ENCODE measurements at regions not wholly inside any gene's neighbourhood (a gene's known extent, or its start where the extent isn't known, plus 50 kb on each side); places are given as distances from the start of the nearest gene placed in this dataset.
"Not testable (repeated sequence)": the region's sequence is repeated elsewhere in the genome, so short reads cannot be mapped to it uniquely, and the experiment has no call there.

DNA sequence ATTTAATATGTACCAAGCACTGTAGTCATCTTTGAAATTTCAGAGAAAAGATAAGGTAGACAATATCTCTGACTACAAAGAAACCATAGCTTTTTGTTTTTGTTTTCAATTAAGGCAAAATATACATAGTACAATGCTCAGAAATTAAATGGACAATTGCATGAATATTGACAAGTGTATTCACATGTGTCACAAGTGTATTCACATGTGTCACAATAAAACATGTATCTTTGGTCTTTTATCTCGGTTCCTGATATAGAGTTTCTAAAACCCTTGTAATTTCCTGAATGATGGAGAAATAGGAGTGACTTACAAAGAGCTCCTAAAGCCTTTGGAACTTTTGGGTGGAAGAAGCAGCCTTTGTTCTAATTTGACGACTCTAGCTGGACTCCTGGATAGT, 756.4 kb downstream of the EPHA4 start:
- Mint-ChIP-seq H3K4me1 (ENCODE audit: low read depth) (no peaks in the 10 kb centered on the region), H3K36me3 (ENCODE audit: low read depth) (no peaks in the 10 kb centered on the region), H3K27ac (no peak overlapping the region), H3K27me3 (ENCODE audit: low read depth) (no peaks in the 10 kb centered on the region), H3K4me3 (no peak overlapping the region), H3K9me3 (no peaks in the 10 kb centered on the region)
- no peak for DNase-seq (ENCODE audit: low spot score)

DNA sequence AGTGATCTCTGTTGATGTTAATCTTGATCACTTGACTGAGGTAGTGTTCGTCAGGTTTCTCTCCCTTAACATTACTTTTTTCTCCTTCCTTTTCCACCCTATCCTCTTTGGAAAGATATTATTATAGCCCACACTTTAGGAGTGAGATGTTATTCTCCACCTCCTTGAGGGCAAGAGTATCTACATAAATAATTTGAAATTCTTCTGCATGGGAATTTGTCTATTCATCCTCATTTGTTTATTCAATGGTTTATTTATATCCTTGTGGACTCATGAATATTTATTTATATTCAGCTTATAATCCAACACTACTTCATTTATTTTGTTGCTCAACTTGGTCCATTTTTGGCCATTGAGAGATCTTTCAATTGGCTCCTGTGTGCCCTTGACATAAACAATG, 750.4 kb downstream of the EPHA4 start:
- Mint-ChIP-seq H3K27me3 (ENCODE audit: low read depth) (no peaks in the 10 kb centered on the region), H3K27ac (no peak overlapping the region), H3K36me3 (ENCODE audit: low read depth) (no peaks in the 10 kb centered on the region), H3K4me3 (no peak overlapping the region), H3K9me3 (no peaks in the 10 kb centered on the region), H3K4me1 (ENCODE audit: low read depth) (no peaks in the 10 kb centered on the region)
- no peak for DNase-seq (ENCODE audit: low spot score)

DNA sequence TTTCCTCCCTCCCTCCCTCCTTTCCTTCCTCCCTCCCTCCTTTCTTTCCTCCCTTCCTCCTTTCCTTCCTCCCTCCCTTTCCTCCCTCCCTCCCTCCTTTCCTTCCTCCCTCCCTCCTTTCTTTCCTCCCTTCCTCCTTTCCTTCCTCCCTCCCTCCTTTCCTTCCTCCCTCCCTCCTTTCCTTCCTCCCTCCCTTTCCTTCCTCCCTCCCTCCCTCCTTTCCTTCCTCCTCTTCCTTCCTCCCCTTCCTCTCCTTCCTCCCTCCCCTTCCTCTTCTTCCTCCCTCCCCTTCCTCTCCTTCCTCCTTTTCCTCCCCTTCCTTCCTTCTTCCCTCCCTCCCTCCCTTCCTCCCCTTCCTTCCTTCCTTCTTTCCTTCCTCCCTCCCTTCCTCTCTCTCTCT, 748.5 kb downstream of the EPHA4 start:
- H3K36me3 Mint-ChIP-seq (ENCODE audit: low read depth); H3K4me1 Mint-ChIP-seq (ENCODE audit: low read depth); H3K4me3 Mint-ChIP-seq; DNase-seq (ENCODE audit: low spot score); H3K27ac Mint-ChIP-seq; H3K27me3 Mint-ChIP-seq (ENCODE audit: low read depth); H3K9me3 Mint-ChIP-seq: not testable (repeated sequence)

DNA sequence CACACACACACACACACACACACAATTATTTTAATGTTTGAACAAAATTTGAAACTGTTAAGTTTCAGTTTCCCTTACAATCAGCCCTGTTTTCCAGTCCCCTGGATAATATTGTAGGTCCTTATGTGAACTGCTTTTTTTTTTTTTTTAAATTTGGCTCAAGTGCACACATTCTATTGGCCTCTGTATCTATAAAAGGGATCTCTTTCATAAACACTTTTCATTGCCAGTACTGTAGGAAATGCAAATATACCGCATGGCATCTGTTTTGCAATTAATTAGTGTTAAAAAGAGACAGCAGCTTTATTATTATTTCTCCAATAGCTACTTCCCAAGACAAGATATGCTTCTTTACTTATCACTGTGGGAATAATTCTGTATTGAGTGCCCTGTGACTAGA, 738.7 kb downstream of the EPHA4 start:
- Mint-ChIP-seq H3K4me1 (ENCODE audit: low read depth) (no peaks in the 10 kb centered on the region), H3K9me3 (no peaks in the 10 kb centered on the region), H3K4me3 (no peak overlapping the region), H3K27ac (no peak overlapping the region), H3K27me3 (ENCODE audit: low read depth) (no peaks in the 10 kb centered on the region), H3K36me3 (ENCODE audit: low read depth) (no peaks in the 10 kb centered on the region)
- no peak for DNase-seq (ENCODE audit: low spot score)

DNA sequence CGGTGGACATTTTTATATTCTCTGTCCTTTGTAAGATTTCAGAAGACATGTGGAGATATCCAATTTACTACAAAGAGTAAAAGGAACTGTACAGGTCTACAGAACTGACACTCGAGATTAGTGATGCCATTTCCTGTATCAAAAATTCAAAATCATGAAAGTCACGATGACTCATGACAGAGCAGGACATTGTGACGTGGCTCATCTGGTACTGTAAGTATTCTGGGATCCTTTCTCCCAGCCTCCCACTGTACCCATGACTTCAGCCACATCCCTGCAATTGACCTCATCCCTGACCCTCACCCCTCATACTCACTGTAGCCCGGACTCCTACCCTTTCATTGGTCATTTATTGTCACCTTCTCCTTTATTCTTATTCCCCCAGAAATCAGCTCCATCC, 736.5 kb downstream of the EPHA4 start:
- H3K36me3 Mint-ChIP-seq (ENCODE audit: low read depth), result no peaks in the 10 kb centered on the region
- H3K9me3 Mint-ChIP-seq, result no peaks in the 10 kb centered on the region
- H3K4me3 Mint-ChIP-seq, result no peak overlapping the region
- no peaks in the 10 kb centered on the region for H3K4me1 Mint-ChIP-seq (ENCODE audit: low read depth)
- H3K27me3 Mint-ChIP-seq (ENCODE audit: low read depth), result no peaks in the 10 kb centered on the region
- no peak for DNase-seq (ENCODE audit: low spot score)
- H3K27ac Mint-ChIP-seq, result no peak overlapping the region

DNA sequence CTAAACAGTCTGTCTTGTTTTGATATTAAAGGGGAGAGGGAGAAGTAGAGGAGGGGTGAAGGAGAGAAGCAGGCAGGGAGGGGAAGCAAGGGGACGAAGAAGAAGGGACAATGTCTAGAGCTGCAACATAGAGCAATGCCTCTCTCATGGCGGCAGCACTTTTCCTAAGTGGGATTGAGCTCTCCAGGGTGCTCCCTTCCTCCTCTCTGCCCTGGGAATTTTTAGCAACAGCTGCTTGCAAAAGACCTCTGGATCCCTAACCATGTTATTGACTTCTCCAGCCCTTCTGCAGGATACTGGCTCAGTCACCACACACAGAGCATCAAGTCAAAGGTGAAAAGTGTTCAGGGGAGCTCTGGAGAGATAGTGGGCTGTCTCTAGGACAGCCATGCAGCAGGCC, 734.9 kb downstream of the EPHA4 start:
- H3K4me1 Mint-ChIP-seq (ENCODE audit: low read depth), result no peaks in the 10 kb centered on the region
- no peak overlapping the region for H3K4me3 Mint-ChIP-seq
- DNase-seq (ENCODE audit: low spot score), result no peak
- H3K36me3 Mint-ChIP-seq (ENCODE audit: low read depth), result no peaks in the 10 kb centered on the region
- no peaks in the 10 kb centered on the region for H3K27me3 Mint-ChIP-seq (ENCODE audit: low read depth)
- H3K27ac Mint-ChIP-seq, result no peak overlapping the region
- H3K9me3 Mint-ChIP-seq, result no peaks in the 10 kb centered on the region

DNA sequence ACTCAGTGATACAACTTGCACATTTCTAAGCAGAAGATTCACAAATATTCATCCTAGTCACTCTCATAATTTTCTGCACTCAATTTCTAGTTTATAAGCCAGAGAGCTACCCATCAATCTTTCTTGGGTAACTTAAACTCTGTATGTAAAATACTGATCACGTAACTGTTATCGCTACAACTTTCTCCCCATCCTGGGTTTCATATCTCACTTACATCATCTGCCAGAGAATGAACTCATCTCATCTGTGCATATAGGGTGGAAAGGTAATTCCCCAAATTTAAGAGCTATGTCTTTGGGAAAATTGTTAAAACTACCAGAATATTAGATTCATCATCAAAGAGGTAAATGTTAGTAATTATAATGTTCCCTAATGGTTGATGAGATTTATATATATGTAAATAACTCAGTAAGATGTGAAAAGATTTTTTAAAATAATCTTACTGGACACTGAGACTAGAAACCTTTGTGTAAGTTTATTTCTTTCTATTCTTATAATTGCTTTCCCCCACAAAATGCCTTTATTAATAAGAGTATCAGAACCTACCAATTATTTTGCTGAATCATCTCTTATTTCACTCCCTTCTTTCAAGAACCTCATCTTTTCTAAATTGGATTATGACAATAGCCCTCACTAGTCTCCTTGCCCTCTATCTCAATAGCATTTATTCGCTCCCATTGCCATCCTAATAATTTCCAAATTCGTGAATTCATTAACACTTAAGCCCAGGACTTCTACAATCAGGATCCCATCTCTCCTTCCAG, 729.0 kb downstream of the EPHA4 start:
- Mint-ChIP-seq H3K27ac (no peak overlapping the region), H3K9me3 (no peaks in the 10 kb centered on the region)

DNA sequence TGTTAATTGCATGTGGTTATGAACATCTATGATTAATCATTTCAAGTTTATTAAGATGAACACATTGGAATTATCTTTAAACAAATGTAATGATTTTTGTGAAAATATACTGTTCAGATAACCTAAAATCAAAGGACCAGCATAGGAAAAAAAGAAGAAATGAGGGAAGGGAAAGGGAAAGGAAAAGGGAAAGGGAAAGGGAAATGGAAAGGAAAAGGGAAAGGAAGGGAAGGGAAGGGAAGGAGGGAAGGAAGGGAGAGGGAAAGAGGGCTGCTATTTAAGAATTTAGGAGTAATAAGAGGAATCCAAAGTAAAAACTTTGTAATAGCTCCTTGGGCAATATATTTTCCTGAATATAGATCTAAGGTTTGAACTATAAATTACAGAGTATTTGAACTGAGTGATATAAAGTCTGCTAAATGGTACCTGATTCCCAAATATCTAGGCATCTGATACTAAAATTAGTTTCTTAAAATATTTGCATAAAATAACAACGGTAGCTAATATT, 726.3 kb downstream of the EPHA4 start:
- Mint-ChIP-seq H3K4me1 (ENCODE audit: low read depth) (no peaks in the 10 kb centered on the region), H3K27ac (no peak overlapping the region), H3K27me3 (ENCODE audit: low read depth) (no peaks in the 10 kb centered on the region), H3K36me3 (ENCODE audit: low read depth) (no peaks in the 10 kb centered on the region), H3K9me3 (no peaks in the 10 kb centered on the region), H3K4me3 (no peak overlapping the region)
- no peak for DNase-seq (ENCODE audit: low spot score)

More for the DNA sequence above, 729.0 kb downstream of the EPHA4 start:
- H3K4me3 Mint-ChIP-seq, result no peak overlapping the region
- H3K36me3 Mint-ChIP-seq (ENCODE audit: low read depth), result no peaks in the 10 kb centered on the region
- H3K27me3 Mint-ChIP-seq (ENCODE audit: low read depth), result no peaks in the 10 kb centered on the region
- H3K4me1 Mint-ChIP-seq (ENCODE audit: low read depth), result no peaks in the 10 kb centered on the region
- no peak for DNase-seq (ENCODE audit: low spot score)

DNA sequence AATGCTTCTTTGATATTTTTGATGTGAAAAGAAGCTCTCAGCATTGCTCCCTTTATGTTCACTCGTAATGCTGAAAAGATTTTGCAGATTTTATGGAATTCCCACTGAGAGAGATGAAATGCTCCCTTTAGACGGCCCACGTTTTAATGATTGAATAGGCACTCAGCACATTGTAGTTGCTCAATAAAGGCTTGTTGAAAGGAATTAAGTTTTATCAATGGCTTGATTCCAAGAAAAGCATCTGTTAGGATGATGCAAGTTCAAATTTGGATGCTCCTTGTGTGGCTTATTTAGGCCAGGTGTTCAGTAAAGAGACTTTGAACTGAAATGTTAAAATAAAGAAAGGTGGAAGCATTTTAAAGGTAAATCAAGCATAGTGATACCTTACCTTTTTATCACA, 725.1 kb downstream of the EPHA4 start:
- Mint-ChIP-seq H3K36me3 (ENCODE audit: low read depth) (no peaks in the 10 kb centered on the region), H3K27ac (no peak overlapping the region), H3K4me3 (no peak overlapping the region), H3K9me3 (no peaks in the 10 kb centered on the region), H3K27me3 (ENCODE audit: low read depth) (no peaks in the 10 kb centered on the region), H3K4me1 (ENCODE audit: low read depth) (no peaks in the 10 kb centered on the region)
- no peak for DNase-seq (ENCODE audit: low spot score)

DNA sequence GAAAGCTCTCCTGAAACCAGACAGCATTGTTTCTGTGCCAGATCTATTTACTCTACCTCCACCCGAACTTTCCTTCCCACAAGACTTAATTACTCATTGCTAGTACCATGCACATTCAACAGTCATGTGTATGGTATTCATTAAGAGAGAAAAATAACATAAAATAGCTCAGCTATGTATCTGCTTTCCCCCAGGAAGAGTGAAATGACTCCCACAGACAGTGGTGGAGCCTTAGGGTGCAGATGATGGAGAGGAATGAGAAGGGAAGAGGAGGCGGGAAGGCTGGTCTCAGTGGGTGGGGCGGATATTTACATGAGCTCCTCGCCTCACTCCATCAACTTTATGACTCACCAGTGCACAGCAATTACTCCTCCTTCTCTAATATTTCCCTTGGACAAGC, 724.5 kb downstream of the EPHA4 start:
- Mint-ChIP-seq H3K36me3 (ENCODE audit: low read depth) (no peaks in the 10 kb centered on the region), H3K4me1 (ENCODE audit: low read depth) (no peaks in the 10 kb centered on the region), H3K27me3 (ENCODE audit: low read depth) (no peaks in the 10 kb centered on the region), H3K4me3 (no peak overlapping the region), H3K27ac (no peak overlapping the region), H3K9me3 (no peaks in the 10 kb centered on the region)
- no peak for DNase-seq (ENCODE audit: low spot score)

DNA sequence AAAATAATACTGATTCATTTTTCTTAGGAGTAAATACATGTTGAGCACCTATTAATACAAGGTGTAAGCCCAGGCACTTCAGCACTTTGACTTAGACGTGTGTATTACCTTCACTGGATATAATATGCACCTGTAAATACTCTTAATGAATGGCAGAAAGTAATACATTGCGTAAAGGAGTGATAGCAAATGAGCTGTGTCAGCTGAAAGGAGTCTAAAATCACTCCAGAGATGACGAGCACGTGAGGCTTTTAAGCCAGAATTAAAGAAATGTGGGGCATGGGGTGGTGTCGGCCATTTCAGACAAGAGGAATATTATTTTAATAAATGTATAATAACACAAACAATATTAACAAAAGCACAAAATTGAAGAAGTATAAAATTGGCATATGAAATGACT, 722.7 kb downstream of the EPHA4 start:
- Mint-ChIP-seq H3K9me3 (no peaks in the 10 kb centered on the region), H3K27me3 (ENCODE audit: low read depth) (no peaks in the 10 kb centered on the region), H3K4me3 (no peak overlapping the region), H3K27ac (no peak overlapping the region), H3K36me3 (ENCODE audit: low read depth) (no peaks in the 10 kb centered on the region), H3K4me1 (ENCODE audit: low read depth) (no peaks in the 10 kb centered on the region)
- DNase-seq (ENCODE audit: low spot score), result no peak

DNA sequence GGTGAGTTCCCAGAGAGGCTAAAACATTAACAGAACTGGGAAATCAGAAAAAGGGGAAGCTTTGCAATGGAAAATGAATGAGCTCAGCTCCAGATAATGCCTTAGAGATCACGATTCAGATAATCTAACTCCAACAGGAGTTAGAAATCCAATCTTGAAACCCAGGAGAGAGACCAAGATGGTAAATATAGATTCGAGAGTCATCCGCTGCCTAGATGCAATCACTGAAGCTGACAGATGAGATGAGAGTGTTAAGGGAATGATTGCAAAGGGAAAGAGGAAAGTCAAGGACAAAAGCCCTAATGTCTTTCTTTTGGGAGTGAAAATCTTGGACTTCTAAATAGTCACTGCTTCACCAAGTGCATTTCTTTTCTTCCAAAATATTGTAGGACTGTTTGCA, 722.0 kb downstream of the EPHA4 start:
- Mint-ChIP-seq H3K4me1 (ENCODE audit: low read depth) (no peaks in the 10 kb centered on the region), H3K27ac (no peak overlapping the region), H3K9me3 (no peaks in the 10 kb centered on the region), H3K36me3 (ENCODE audit: low read depth) (no peaks in the 10 kb centered on the region), H3K27me3 (ENCODE audit: low read depth) (no peaks in the 10 kb centered on the region), H3K4me3 (no peak overlapping the region)
- no peak for DNase-seq (ENCODE audit: low spot score)

DNA sequence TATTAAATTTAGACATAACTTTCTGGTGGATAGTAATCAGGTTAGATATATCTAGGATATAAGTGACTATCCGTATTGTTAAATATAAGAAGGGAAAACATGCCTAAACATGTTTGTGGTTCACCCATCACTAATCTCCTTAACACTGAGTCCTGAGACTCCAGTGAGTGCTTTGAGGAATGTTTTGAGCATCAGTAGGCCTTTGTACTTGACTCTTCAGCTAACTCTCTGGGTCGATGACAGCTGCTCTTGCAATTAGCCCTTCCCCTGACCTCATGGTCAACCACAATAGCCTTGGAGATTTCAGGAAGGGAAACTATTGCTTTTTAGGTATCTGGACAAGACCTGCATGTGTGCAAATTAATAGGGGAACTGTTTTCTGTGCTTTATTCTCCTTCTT, 716.8 kb downstream of the EPHA4 start:
- Mint-ChIP-seq H3K36me3 (ENCODE audit: low read depth) (no peaks in the 10 kb centered on the region), H3K4me3 (no peak overlapping the region), H3K27ac (no peak overlapping the region), H3K9me3 (no peaks in the 10 kb centered on the region), H3K4me1 (ENCODE audit: low read depth) (no peaks in the 10 kb centered on the region), H3K27me3 (ENCODE audit: low read depth) (no peaks in the 10 kb centered on the region)
- no peak for DNase-seq (ENCODE audit: low spot score)

DNA sequence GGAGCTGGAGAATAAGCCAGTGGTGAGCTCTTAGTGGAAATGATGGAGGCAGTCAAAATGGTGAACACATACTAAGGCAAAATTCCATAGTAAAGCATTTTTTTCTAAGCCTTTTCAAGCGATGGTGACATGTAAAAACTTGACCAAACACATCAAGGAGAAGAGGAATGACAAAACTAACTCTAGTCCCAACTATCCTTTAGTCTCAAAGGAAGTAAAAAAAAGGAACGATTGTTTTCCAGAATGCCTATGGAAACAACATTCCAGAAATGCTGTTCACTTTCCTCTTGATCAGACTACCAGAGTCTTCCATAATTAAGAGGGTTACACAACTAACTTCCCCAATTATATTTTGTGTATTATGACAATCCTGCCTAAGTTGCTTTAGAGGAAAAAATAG, 715.6 kb downstream of the EPHA4 start:
- no peaks in the 10 kb centered on the region for H3K9me3 Mint-ChIP-seq
- no peaks in the 10 kb centered on the region for H3K27me3 Mint-ChIP-seq (ENCODE audit: low read depth)
- H3K4me3 Mint-ChIP-seq, result no peak overlapping the region

DNA sequence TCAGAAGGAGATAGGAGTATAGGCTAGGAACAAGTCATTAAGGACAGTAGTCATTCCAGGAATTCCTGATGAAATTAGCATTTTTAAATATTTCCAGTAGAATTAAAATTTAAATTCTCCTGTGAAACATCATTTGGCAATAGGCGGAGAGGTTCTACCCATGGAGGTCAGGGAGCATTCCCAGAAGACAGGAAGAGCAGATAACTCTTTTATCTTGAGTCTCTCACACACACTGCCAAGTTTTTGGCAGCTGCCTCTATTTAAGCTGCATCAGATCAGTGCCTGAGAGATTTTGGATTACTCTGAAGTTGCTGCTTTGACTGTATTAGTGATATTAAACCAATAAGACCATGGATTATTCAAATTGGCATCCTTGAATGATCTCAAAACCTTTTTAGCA, 714.7 kb downstream of the EPHA4 start:
- H3K27ac Mint-ChIP-seq, result no peak overlapping the region
- no peaks in the 10 kb centered on the region for H3K36me3 Mint-ChIP-seq (ENCODE audit: low read depth)
- H3K9me3 Mint-ChIP-seq, result no peaks in the 10 kb centered on the region
- H3K4me3 Mint-ChIP-seq, result no peak overlapping the region
- no peaks in the 10 kb centered on the region for H3K4me1 Mint-ChIP-seq (ENCODE audit: low read depth)
- H3K27me3 Mint-ChIP-seq (ENCODE audit: low read depth), result no peaks in the 10 kb centered on the region
- DNase-seq (ENCODE audit: low spot score), result no peak

More for the DNA sequence above, 715.6 kb downstream of the EPHA4 start:
- H3K4me1 Mint-ChIP-seq (ENCODE audit: low read depth), result no peaks in the 10 kb centered on the region
- DNase-seq (ENCODE audit: low spot score), result no peak
- no peaks in the 10 kb centered on the region for H3K36me3 Mint-ChIP-seq (ENCODE audit: low read depth)
- no peak overlapping the region for H3K27ac Mint-ChIP-seq

Data from T-helper 2 cell treated with Interferon-gamma antibody and Interleukin-4, amounts not matched to agents 5 μg/mL and 100 μg/mL, for 36 hours (primary cell).